ENCODE measurements at regions not wholly inside any gene's neighbourhood (a gene's known extent, or its start where the extent isn't known, plus 50 kb on each side); places are given as distances from the start of the nearest gene placed in this dataset.
"Not testable (repeated sequence)": the region's sequence is repeated elsewhere in the genome, so short reads cannot be mapped to it uniquely, and the experiment has no call there.

GRCh38 chr9:65392611-65393010, 107.6 kb upstream of the FOXD4L5 start:
- DNase-seq, result not testable (repeated sequence)

- DNase-seq, result not testable (repeated sequence)
Observed at GRCh38 chr9:65389710-65390109, 104.7 kb upstream of the FOXD4L5 start.

GRCh38 chr9:65389216-65389615, 104.2 kb upstream of the FOXD4L5 start:
- DNase-seq, result not testable (repeated sequence)

GRCh38 chr9:65386699-65387098, 101.7 kb upstream of the FOXD4L5 start:
- peak; percentile 76 for DNase-seq

GRCh38 chr9:65386191-65386590, 101.2 kb upstream of the FOXD4L5 start:
- not testable (repeated sequence) for DNase-seq

- DNase-seq, result not testable (repeated sequence)
Observed at GRCh38 chr9:65385655-65386024, 100.6 kb upstream of the FOXD4L5 start.

GRCh38 chr9:65384759-65385654, 100.0 kb upstream of the FOXD4L5 start:
- DNase-seq, result not testable (repeated sequence)

- not testable (repeated sequence) for DNase-seq
Observed at GRCh38 chr9:65384066-65384465, 99.1 kb upstream of the FOXD4L5 start.

GRCh38 chr9:65383646-65384045, 98.6 kb upstream of the FOXD4L5 start:
- not testable (repeated sequence) for DNase-seq

- not testable (repeated sequence) for DNase-seq
Observed at GRCh38 chr9:65382701-65383318, 97.8 kb upstream of the FOXD4L5 start.

Data from hematopoietic multipotent progenitor cell treated with erythropoietin and hydrocortisone succinate and interleukin-3 and kit ligand, for 8 days (in vitro differentiated cells).